H4 (cell line): ENCODE measurements at regions not wholly inside any gene's neighbourhood (a gene's known extent, or its start where the extent isn't known, plus 50 kb on each side); places are given as distances from the start of the nearest gene placed in this dataset.
"Not testable (repeated sequence)": the region's sequence is repeated elsewhere in the genome, so short reads cannot be mapped to it uniquely, and the experiment has no call there.

Source experiments
- DNase-seq: peaks from one replicate; pipeline ENCODE4 v3.0.0-alpha.2; 2015; ENCODE audit warnings: low spot score

DNA sequence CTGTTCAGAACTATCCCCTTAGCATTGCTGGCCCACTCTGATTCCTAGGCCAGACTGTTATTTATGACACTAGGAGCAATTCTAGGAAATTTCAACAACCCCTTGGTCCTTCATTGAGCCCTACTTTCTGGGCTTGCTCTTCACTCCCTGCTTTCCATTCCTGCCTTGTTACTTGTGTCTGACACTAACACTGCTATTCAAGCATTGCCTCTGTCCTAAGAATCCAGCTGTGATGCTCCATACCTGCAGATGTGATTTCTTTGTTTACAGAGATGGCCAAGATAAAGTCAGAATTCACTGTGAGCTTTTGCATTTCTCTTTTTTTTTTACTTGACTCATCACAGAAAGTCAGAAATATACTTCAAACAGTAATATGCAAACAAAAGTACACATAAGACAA lies 377.2 kb upstream of the GOT2 start:
- DNase-seq, result no peak

DNA sequence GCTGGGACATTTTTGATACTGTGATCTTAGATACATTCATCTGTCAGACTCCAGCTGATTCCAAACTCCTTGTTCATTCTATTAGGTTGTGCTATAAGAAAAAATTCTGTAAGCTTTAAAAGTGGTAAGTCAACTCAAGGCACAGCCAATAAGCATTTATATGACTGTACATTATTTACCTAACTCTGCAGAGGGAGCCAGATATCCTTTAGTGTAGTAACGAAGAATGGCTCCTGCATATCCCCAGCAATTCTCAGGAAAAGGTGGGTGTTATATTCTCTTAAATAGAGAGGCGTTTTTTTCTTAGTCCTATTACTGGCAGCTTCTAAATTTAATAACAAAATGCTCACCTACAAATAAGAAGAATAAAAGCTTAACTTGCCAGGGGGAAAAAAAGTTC lies 374.3 kb upstream of the GOT2 start:
- no peak for DNase-seq

DNA sequence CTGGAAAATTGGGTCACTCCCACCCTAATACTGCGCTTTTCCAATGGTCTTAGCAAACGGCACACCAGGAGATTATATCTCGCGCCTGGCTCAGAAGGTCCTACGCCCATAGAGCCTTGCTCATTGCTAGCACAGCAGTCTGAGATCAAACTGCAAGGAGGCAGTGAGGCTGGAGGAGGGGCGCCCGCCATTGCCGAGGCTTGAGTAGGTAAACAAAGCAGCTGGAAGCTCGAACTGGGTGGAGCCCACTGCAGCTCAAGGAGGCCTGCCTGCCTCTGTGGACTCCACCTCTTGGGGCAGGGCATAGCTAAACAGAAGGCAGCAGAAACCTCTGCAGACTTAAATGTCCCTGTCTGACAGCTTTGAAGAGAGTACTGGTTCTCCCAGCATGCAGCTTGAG lies 362.6 kb upstream of the GOT2 start:
- not testable (repeated sequence) for DNase-seq

DNA sequence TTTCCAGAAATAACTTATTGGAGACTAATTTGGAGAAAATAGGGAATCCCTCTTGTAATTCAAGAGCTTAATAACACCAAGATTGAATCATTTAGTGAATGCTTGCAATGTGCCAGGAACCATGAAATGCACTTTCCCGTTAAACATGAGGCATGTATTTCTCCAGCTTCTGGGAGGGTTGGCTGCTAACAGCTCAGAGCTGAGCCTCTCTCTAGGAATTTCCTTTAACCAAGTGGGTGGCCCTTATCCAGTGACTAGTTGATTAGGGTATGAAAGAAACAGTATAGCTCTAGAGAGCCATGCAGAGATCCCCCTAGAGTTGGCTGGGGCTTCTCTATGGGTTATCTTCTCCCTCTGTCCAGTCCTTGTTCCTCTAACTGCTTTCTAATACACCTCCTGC lies 356.4 kb upstream of the GOT2 start:
- DNase-seq, result no peak

DNA sequence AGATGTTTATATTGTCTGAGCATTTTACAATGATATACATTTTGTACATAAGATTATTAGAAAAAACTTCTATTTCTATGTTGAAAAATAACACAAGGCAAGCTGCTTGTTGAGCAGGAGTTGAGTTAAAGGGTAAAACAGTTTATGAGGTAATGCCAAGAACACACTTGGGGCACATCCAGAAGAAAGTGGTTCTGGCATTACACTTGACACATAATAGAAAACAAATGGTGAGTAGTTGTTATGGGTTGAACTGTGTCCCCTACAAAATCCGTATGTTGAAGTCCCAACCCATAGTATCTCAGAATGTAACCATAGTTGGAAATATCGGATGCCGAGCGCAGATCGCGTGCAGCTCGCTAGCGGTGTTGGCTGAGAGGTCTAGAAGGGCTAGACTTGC lies 354.3 kb upstream of the GOT2 start:
- no peak for DNase-seq

DNA sequence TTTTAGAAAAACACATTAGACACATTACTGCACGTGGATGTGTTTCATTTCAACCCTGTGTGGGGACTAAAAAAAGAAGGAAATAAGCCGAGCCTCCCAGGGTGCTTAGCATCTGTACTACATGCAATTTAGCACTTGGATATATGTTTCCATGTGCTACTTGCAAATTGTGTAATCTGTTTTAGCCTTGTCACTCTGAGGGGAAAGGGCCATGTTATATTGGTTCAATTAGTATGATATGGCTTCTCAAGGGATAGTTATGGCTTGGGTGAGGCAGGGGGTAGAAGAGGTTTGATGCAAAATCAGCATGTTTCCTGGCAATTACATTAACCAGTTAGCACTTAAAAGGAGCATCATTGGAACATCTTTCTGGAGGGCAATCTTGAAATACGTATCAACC lies 353.5 kb upstream of the GOT2 start:
- DNase-seq, result no peak

DNA sequence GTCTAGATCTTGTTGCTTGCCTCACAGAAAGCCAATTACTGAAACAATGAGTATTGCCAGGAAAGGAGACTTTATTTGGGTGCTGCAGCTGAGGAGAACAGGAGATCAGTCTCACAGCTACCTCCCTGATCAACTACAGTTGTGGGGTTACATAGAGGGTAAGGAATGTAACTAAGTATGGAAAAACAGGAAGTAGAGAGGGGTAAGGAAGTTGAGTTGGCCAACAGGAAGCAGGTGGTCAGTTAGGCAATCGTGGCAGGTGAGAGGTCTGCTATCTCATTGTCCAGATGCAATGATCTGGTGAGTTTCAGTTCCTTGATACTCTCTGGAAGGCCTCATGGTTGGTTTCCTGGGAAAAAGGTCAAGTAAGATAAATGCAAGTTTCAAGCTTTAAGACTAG lies 333.1 kb upstream of the GOT2 start:
- no peak for DNase-seq

DNA sequence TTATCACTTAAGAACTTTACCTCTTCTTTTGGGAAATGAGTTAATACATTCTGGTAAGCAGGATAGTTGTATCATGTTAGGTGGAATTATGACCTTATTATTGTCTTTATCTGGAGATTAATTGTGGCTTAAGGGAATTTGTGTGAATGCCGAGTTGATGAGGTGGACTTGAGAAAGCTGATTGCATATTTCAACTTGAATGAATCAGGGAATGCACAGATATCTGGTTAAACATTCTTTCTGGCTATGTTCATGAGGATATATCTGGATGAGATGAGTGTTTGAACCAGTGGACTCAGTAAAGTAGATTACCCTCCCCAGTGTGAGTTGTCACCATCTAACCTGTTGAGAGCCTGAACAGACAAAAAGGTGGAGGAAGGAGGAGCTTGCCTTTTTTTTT lies 326.1 kb upstream of the GOT2 start:
- DNase-seq, result no peak

DNA sequence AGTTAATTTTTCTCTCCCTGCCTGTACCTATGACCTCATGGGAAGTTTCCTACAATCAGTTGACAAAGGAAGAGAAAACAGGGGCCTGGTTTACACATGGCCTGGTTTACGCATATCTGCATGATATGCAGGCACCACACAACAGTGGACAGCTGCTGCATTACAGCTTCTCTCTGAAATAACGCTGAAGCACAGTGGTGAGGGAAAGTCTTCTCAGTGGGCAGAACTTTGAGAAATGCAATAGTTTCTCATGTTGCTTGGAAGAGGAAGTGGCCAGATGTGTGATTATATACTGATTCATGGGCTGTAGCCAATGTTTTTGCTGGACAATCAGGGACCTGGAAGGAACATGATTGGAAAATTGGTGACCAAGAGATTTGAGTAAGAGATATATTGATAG lies 324.1 kb upstream of the GOT2 start:
- DNase-seq, result no peak

DNA sequence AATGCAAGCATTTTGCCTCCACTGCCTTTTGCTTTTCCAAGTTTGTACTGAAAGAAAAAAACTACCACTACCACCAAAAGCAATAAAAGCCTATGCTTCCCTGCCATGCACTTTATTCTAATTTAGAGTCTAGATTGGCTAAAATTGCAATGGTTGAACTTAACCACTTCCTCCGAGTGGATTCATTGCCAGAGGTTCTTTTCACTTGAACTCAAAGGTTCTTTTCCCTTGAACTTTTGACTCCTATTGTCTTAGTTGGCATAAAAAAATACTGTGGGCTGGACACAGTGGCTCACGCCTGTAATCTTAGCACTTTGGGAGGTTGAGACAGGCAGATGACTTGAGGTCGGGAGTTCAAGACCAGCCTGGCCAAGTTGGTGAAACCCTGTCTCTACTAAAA lies 319.8 kb upstream of the GOT2 start:
- DNase-seq, result no peak

DNA sequence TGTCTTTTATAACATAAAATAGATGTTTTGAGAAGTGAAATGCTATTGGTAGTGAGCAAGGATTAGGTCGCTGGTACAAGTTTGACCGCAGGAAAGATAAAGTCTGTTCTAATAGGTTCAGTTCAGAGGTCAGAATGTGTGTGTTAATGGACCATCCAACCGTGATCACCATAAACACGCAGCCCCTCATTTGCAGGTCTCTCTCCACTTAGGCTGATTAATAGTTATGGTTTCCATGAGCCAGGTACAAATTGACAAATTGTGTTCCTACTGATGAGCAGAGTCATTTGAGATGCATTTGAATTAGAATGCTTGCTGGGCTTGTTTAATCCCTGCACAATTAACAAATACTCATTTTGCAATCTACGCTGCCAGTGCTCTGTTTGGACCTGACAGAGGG lies 318.1 kb upstream of the GOT2 start:
- no peak for DNase-seq

DNA sequence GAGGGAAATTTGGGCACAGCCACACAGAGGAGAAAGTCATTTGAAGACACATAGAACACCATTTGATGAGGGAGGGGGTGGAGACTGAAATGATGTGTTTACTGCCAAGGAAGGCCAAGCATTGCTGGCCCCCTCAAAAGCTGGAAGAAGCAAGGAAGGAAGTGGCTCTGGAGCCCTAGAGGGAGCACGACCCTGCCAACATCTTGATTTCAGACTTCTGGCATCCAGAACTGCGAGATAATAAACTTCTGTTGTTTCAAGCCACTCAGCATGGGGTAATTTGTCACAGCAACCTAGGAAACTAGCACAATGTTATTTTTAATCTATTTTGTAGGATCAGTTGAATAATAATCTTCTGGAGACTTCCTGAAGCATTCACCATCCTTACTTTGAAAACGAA lies 314.8 kb upstream of the GOT2 start:
- DNase-seq, result no peak

DNA sequence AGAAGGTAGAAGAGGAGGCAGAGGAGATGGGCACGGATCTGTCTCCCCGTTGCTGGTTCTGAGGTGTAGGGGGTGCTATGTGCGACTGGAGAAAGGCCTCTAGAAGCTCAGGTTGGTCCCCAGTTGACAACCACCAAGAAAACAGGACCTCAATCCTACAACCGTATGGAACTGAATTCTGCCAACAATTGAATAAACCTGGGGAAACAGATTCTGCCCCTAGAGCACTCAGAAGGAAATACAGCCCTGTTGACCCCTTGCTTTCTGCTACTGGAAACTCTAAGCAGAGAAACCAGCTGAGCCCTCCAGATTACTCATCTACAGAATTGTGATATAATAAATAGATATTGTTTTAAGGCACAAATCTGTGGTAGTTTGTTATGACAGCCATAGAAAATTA lies 313.0 kb upstream of the GOT2 start:
- DNase-seq, result no peak

DNA sequence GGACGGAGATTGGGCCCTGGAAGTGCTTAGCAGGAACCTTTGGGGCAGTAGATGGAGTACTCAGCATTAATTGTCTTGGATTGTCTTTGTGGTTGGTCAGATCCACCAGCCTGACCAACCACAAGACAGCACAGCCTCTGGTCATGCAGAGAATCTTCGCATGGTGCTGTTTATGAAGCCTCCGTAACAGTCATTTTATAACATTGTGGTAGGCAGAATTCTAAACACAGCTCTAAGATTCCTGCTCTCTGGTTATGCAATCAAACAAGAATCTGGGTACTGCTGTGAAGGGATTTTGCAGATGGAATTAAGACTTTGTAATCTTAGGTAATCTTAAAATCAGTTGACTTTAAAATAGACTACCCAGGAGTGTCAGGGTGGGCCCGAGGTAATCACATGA lies 312.2 kb upstream of the GOT2 start:
- peak; percentile 57 for DNase-seq

DNA sequence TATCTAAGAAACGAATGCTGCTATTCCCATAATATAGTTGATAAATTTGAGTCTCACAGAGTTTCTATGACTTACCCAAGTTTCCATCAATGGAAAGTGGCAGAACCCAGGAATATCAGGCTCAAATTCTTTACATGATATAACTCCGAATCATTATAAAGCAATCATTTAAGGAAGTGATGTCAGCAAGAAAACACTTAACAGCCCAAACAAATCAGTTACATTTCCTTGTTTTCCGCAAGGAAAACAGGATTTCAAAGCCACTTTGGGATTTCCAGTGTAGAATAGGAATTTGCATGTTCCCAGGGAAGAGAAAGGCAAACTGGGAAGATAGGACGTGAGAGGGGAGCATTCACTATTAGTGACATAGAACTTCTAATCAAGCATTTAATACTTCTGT lies 311.4 kb upstream of the GOT2 start:
- no peak for DNase-seq

DNA sequence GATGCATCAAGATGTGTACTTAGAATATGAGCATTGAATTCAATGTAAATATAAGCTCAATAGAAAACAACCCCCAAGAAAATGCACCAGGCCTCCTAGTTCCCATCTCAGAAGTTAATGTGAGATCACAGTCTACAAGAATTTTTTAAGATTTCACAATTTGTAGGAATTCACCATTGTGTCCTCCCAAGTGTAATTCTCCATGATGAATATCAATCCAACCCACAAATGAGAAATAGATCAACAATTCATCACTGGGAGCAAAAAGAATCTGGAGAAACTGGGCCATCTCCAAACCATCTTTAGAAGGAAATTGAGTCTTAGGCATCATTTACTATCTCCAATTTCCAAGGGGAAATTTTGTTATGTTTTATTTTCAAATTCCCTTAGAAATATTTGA lies 310.5 kb upstream of the GOT2 start:
- no peak for DNase-seq

DNA sequence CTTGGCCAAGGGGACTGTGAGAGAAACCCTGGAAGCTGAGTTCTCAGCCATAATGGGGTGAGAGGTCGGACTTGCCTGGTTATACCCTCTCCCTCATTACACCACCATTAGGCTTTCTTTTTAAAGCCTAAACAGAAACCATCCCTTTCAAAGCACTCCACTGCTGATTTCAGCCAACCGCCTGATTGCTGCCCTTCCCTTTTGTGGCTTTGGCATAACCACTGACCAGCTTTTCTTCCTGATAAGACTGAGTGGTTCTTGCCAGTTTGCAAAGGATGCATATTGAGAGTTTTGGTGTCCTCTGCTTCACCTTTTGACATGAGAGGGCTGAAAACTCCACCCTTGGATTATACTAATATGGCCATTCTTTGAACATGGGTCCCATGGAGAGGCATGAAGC lies 308.2 kb upstream of the GOT2 start:
- DNase-seq, result no peak

DNA sequence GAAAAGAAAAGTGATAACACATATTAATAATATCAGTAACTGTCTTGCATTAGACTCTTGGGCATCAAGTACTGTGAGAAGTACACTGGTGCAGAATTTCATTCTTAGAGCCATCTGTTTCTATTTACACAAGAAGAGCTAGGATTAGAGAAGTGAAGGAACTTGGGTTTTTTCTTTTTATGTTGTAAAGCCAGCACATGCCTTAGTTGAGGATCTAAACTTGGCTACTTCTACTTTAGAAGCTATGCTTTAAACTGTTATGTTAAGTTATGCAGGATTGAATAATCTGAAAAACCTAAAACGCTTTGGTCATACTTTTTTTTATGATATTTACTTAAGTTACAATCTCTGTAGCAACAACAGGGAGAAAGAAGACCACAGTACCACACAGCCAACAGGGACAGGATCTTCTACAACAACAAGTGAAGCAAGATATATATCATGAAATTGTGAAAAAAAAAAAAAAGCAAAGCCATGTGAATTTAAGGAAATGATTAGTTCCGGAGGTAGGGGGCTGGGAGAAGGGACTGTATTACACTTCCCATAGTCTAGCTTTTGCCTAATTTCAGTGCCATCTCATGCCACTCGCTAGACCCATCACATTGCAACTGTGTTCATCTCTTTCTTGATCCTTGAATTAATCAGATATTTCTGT lies 305.1 kb upstream of the GOT2 start:
- DNase-seq, result no peak

DNA sequence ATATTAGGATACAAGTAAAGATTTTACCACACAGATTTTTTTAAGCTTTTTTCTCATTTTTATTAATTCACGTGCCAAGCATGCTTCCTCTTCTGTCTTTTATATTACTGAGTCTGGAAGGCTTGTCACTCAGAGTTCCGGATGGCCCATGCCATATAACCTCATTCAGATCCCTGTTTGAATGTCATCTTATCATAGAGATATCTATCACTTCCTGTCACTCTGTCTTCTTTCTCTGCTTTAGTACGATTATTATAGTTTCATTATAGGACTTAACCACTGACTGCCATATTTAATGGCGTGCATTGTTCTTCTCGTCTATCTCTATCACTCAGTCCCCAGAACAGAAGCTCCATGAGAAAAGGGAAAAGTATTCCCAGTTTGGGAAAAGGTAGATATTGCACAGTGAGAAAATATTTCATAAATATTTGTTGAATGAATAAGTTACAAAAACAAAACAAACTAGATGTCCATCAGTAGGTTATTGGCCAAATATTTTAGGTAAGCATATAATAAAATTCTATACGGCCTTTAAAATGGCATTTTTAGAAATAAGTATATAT lies 296.9 kb upstream of the GOT2 start:
- no peak for DNase-seq

DNA sequence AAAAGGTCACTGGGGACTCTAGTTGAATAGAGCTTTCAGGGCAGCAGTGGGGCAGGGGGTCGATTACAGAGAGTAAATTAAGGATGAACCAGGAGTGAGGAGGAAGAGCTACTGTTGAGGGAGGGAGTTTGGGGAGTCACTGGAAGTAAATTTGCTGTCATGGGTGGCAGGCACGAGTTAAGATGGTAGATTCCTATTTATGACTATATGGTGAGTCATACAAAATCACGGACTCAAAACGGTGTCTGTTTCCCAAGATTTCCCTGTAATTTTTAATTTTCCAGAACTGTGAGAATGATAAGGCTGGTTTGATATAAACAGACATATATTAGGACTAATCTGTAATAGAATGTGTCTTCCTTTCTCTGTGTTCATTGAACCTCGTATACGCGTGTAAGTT lies 287.6 kb upstream of the GOT2 start:
- DNase-seq, result no peak

DNA sequence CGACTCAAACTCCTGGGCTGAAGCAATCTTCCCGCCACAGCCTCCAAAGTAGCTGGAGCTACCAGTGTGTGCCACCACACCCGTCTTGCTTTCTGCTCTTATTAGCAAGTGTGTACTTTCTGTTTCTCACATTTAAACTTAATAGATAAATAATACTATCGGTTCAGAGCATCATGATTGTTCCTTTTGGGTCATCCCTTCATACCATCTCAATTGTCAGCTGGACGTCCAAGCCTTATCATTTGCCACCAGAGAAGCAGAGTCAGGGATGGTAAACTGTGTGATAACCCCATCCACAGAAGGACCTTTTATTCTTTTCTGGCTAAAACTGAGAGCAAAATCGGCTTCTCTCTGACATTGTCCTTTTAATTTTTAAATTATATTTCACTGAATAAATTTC lies 279.8 kb upstream of the GOT2 start:
- DNase-seq, result no peak

DNA sequence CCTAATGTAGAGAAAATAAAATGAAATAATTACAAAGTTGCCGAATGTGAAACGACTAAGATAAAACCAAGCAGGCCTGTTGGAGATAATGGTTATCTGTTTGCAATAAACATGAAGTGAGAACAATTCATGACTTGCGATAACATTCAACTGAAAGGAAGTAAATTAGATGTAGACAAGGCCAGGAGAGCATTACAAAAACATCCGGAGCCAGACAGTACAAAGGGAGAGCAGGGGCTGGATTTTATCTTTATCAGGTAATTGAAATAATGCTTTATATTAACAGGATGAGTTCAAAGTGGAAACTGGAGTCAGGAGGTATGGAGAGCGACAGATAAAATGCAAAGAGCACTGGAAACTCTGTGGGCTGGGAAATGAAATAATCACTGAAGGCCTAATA lies 265.6 kb upstream of the GOT2 start:
- no peak for DNase-seq

DNA sequence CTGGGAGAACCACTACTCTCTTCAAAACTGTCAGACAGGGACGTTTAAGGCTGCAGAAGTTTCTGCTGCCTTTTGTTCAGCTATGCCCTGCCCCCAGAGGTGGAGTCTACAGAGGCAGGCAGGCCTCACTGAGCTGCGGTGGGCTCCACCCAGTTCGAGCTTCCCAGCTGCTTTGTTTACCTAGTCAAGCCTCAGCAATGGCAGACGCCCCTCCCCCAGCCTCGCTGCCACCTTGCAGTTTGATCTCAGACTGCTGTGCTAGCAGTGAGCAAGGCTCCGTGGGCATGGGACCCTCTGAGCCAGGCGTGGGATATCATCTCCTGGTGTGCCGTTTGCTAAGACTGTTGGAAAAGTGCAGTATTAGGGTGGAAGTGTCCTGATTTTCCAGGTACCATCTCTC lies 258.6 kb upstream of the GOT2 start:
- not testable (repeated sequence) for DNase-seq

DNA sequence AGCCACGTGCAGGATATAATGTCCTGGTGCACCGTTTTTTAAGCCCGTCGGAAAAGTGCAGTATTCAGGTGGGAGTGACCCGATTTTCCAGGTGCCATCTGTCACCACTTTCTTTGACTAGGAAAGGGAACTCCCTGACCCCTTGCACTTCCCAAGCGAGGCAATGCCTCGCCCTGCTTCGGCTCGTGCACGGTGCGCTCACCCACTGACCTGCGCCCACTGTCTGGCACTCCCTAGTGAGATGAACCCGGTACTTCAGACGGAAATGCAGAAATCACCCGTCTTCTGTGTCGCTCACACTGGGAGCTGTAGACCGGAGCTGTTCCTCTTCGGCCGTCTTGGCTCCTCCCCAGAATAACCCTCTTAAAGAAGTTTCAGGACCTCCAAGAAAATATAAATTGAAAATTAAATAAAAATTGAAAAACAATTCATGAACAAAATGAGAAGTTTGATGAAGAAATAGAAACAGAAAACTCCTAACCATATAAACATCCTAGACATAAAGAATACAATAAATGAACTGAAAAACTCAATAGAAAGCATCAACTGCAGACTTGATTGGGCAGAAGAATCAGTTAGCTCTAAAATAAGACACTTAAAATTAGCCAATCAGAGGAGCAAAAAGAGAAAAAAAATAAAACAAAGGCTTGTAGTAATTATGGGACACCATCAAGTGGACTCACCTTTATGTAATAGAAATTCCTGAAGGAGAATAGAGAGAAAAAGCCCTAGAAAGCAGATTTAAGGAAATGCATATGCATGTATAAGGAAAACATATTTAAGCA lies 249.3 kb upstream of the GOT2 start:
- not testable (repeated sequence) for DNase-seq
